ENCODE measurements at regions not wholly inside any gene's neighbourhood (a gene's known extent, or its start where the extent isn't known, plus 50 kb on each side); places are given as distances from the start of the nearest gene placed in this dataset.

DNA sequence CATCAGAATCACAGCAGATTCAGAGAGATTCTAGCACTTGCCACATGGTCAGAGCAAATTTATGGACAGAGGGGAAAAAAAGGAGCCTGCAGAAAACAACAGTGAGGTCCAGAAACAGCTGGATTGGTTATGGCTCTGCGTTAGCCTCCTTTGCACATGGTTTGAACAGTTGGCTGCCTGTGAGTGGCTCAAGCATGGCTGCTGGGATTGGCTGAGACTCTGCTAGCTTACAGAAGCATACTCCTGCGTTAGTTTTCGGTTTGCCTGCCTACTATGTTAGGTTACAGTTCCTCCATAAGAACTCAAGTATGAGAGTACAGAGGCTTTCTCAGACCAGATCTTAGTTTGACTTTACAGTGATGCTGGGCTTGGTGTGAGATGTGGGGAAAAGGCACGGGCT lies 80.7 kb upstream of the WDR11 start:
- Histone ChIP-seq H3K4me1 (ENCODE audit: control insufficient read depth, insufficient read depth, low read length) (no peaks in the 10 kb centered on the region), H3K9ac (ENCODE audit: control insufficient read depth, insufficient read depth, low read length) (no peak overlapping the region), H3K36me3 (ENCODE audit: control insufficient read depth in 2 of 2, insufficient read depth in 2 of 2, low read length in 1 of 2) (no peaks in the 10 kb centered on the region), H4K20me1 (ENCODE audit: control insufficient read depth, insufficient read depth) (no peaks in the 10 kb centered on the region), H3K4me2 (ENCODE audit: control insufficient read depth, insufficient read depth) (no peak overlapping the region), H3K4me3 (no peak overlapping the region), H3K27ac (ENCODE audit: control insufficient read depth, insufficient read depth) (no peak overlapping the region), H2AFZ (ENCODE audit: control insufficient read depth, low read depth, low read length) (no peak overlapping the region), H3K79me2 (ENCODE audit: control insufficient read depth, insufficient read depth, low read length) (no peaks in the 10 kb centered on the region), H3K27me3 (replicated peaks in 1 of 2; ENCODE audit: control insufficient read depth in 2 of 2, insufficient read depth in 2 of 2, low read length in 1 of 2) (peaks cover 0 to 3% of the 10 kb centered on the region in 2 experiments; a peak in 3 of 4 replicates), H3K9me3 (replicated peaks; ENCODE audit: control insufficient read depth, insufficient read depth, low read length) (no peaks in the 10 kb centered on the region)
- intact Hi-C loops (cut with micrococcal nuclease; ENCODE audit: unreplicated experiment) (no loop called here), in situ Hi-C loops (cut with MboI) (no loop called here)
- DNase-seq (ENCODE audit: low read depth, low spot score) (no peak), FAIRE-seq (no peak), ATAC-seq (no peak)
- CTCF ChIA-PET: no interaction called here
- 25% methylated on average over 4 of the region's 4 CpGs for WGBS (ENCODE audit: insufficient coverage, insufficient replicate concordance, low lambda C conversion rate, missing lambda C conversion rate)
- RAD21 ChIA-PET (ENCODE audit: unreplicated experiment): no interaction called here
- SMC1A ChIA-PET (ENCODE audit: uncharacterized antibody, unreplicated experiment): no interaction called here
- POLR2A ChIA-PET: no interaction called here
- no TSS peak for BruUV-seq (replicated peaks)
- TF ChIP-seq, protein P1, sequence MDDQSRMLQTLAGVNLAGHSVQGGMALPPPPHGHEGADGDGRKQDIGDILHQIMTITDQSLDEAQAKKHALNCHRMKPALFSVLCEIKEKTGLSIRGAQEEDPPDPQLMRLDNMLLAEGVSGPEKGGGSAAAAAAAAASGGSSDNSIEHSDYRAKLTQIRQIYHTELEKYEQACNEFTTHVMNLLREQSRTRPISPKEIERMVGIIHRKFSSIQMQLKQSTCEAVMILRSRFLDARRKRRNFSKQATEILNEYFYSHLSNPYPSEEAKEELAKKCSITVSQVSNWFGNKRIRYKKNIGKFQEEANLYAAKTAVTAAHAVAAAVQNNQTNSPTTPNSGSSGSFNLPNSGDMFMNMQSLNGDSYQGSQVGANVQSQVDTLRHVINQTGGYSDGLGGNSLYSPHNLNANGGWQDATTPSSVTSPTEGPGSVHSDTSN (IDR thresholded peaks at IDR 0.05; ENCODE audit: insufficient replicate concordance, low read depth, low read length): no peak
- TF ChIP-seq, protein P2, sequence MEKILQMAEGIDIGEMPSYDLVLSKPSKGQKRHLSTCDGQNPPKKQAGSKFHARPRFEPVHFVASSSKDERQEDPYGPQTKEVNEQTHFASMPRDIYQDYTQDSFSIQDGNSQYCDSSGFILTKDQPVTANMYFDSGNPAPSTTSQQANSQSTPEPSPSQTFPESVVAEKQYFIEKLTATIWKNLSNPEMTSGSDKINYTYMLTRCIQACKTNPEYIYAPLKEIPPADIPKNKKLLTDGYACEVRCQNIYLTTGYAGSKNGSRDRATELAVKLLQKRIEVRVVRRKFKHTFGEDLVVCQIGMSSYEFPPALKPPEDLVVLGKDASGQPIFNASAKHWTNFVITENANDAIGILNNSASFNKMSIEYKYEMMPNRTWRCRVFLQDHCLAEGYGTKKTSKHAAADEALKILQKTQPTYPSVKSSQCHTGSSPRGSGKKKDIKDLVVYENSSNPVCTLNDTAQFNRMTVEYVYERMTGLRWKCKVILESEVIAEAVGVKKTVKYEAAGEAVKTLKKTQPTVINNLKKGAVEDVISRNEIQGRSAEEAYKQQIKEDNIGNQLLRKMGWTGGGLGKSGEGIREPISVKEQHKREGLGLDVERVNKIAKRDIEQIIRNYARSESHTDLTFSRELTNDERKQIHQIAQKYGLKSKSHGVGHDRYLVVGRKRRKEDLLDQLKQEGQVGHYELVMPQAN (conservative IDR thresholded peaks at IDR 0.05): no peak
- no peak for TF ChIP-seq POLR2AphosphoS5 (IDR thresholded peaks at IDR 0.05; ENCODE audit: low read length)
- no peak for TF ChIP-seq FOXK2 (IDR thresholded peaks at IDR 0.05)
- no peak for TF ChIP-seq TBL1XR1 (IDR thresholded peaks at IDR 0.05; ENCODE audit: low read depth, low read length)
- no peak for TF ChIP-seq HDAC2 (IDR thresholded peaks at IDR 0.05)
- TF ChIP-seq RCOR1 (conservative IDR thresholded peaks at IDR 0.05; ENCODE audit: low read depth, low read length): no peak
- TF ChIP-seq, protein P3, sequence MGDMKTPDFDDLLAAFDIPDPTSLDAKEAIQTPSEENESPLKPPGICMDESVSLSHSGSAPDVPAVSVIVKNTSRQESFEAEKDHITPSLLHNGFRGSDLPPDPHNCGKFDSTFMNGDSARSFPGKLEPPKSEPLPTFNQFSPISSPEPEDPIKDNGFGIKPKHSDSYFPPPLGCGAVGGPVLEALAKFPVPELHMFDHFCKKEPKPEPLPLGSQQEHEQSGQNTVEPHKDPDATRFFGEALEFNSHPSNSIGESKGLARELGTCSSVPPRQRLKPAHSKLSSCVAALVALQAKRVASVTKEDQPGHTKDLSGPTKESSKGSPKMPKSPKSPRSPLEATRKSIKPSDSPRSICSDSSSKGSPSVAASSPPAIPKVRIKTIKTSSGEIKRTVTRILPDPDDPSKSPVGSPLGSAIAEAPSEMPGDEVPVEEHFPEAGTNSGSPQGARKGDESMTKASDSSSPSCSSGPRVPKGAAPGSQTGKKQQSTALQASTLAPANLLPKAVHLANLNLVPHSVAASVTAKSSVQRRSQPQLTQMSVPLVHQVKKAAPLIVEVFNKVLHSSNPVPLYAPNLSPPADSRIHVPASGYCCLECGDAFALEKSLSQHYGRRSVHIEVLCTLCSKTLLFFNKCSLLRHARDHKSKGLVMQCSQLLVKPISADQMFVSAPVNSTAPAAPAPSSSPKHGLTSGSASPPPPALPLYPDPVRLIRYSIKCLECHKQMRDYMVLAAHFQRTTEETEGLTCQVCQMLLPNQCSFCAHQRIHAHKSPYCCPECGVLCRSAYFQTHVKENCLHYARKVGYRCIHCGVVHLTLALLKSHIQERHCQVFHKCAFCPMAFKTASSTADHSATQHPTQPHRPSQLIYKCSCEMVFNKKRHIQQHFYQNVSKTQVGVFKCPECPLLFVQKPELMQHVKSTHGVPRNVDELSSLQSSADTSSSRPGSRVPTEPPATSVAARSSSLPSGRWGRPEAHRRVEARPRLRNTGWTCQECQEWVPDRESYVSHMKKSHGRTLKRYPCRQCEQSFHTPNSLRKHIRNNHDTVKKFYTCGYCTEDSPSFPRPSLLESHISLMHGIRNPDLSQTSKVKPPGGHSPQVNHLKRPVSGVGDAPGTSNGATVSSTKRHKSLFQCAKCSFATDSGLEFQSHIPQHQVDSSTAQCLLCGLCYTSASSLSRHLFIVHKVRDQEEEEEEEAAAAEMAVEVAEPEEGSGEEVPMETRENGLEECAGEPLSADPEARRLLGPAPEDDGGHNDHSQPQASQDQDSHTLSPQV (IDR thresholded peaks at IDR 0.05): no peak
- TF ChIP-seq, protein P4, sequence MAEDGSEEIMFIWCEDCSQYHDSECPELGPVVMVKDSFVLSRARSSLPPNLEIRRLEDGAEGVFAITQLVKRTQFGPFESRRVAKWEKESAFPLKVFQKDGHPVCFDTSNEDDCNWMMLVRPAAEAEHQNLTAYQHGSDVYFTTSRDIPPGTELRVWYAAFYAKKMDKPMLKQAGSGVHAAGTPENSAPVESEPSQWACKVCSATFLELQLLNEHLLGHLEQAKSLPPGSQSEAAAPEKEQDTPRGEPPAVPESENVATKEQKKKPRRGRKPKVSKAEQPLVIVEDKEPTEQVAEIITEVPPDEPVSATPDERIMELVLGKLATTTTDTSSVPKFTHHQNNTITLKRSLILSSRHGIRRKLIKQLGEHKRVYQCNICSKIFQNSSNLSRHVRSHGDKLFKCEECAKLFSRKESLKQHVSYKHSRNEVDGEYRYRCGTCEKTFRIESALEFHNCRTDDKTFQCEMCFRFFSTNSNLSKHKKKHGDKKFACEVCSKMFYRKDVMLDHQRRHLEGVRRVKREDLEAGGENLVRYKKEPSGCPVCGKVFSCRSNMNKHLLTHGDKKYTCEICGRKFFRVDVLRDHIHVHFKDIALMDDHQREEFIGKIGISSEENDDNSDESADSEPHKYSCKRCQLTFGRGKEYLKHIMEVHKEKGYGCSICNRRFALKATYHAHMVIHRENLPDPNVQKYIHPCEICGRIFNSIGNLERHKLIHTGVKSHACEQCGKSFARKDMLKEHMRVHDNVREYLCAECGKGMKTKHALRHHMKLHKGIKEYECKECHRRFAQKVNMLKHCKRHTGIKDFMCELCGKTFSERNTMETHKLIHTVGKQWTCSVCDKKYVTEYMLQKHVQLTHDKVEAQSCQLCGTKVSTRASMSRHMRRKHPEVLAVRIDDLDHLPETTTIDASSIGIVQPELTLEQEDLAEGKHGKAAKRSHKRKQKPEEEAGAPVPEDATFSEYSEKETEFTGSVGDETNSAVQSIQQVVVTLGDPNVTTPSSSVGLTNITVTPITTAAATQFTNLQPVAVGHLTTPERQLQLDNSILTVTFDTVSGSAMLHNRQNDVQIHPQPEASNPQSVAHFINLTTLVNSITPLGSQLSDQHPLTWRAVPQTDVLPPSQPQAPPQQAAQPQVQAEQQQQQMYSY (CRISPR knock-in tag; IDR thresholded peaks at IDR 0.05): no peak
- TF ChIP-seq CBFB (IDR thresholded peaks at IDR 0.05; ENCODE audit: low read depth): no peak

All from GM12878 (cell line).